Mammary epithelial cell (primary cell): ENCODE measurements at regions not wholly inside any gene's neighbourhood (a gene's known extent, or its start where the extent isn't known, plus 50 kb on each side); places are given as distances from the start of the nearest gene placed in this dataset.

Experiments
- EZH2 ChIP-seq: IDR thresholded peaks from 2 replicates; pipeline ENCODE4 v1.6.1; 2012; ENCODE audit warnings: low read length, inconsistent platforms, borderline replicate concordance
- TF ChIP-seq, protein P1 (sequence below), 2 donors: IDR thresholded peaks in 1 of 2; conservative IDR thresholded peaks in 1 of 2; 2 replicates each; pipeline ENCODE4 v1.5.1; 2011 to 2012; ENCODE audit warnings: inconsistent platforms in 2 of 2, low read length in 2 of 2, mild to moderate bottlenecking in 2 of 2, control low read depth in 1 of 2, low read depth in 1 of 2; ENCODE audit not compliant: insufficient read depth in 1 of 2; ENCODE audit errors: extremely low read depth in 1 of 2

- TF ChIP-seq, protein P1, sequence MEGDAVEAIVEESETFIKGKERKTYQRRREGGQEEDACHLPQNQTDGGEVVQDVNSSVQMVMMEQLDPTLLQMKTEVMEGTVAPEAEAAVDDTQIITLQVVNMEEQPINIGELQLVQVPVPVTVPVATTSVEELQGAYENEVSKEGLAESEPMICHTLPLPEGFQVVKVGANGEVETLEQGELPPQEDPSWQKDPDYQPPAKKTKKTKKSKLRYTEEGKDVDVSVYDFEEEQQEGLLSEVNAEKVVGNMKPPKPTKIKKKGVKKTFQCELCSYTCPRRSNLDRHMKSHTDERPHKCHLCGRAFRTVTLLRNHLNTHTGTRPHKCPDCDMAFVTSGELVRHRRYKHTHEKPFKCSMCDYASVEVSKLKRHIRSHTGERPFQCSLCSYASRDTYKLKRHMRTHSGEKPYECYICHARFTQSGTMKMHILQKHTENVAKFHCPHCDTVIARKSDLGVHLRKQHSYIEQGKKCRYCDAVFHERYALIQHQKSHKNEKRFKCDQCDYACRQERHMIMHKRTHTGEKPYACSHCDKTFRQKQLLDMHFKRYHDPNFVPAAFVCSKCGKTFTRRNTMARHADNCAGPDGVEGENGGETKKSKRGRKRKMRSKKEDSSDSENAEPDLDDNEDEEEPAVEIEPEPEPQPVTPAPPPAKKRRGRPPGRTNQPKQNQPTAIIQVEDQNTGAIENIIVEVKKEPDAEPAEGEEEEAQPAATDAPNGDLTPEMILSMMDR (conservative IDR thresholded peaks at IDR 0.05 in 1 of 2, IDR thresholded peaks at IDR 0.05 in 1 of 2; ENCODE audit: extremely low read depth in 1 of 2, insufficient read depth in 1 of 2, low read depth in 1 of 2, low read length in 2 of 2): no peak
- no peak for TF ChIP-seq EZH2
Observed at GRCh38 chr5:36763454-36763853, 113.1 kb upstream of the NIPBL start.
